Loucy (cell line): ENCODE measurements at regions not wholly inside any gene's neighbourhood (a gene's known extent, or its start where the extent isn't known, plus 50 kb on each side); places are given as distances from the start of the nearest gene placed in this dataset.

Source experiments
- H2AFZ ChIP-seq: fragments of 200-600 bp; sonication (generic); 2 replicates; pipeline ENCODE4 v1.6.0; 2016; ENCODE audit warnings: antibody characterized with exemption, mild to moderate bottlenecking, low read length, moderate library complexity
- H3F3A ChIP-seq: fragments of 200-600 bp; 2 replicates; pipeline ENCODE4 v1.6.0; 2016; ENCODE audit warnings: antibody characterized with exemption, low read depth, mild to moderate bottlenecking
- H3K27me3 ChIP-seq: fragments of 200-600 bp; sonication (generic); 2 replicates; pipeline ENCODE4 v1.6.1; 2014; ENCODE audit warnings: low read length, mild to moderate bottlenecking; ENCODE audit not compliant: insufficient read depth, poor library complexity, severe bottlenecking
- H3K36me3 ChIP-seq: fragments of 200-600 bp; sonication (generic); 2 replicates; pipeline ENCODE4 v1.6.1; 2016; ENCODE audit warnings: low read length; ENCODE audit not compliant: insufficient read depth
- H3K4me1 ChIP-seq: fragments of 200-600 bp; sonication (generic); 2 replicates; pipeline ENCODE4 v1.5.1; 2014; ENCODE audit warnings: low read length, mild to moderate bottlenecking; ENCODE audit not compliant: insufficient read depth, poor library complexity, severe bottlenecking
- H3K4me2 ChIP-seq: fragments of 200-600 bp; sonication (generic); 2 replicates; pipeline ENCODE4 v1.6.0; 2014; ENCODE audit warnings: antibody characterized with exemption, low read length, low read depth, mild to moderate bottlenecking; ENCODE audit not compliant: poor library complexity, severe bottlenecking
- H3K4me3 ChIP-seq: fragments of 200-600 bp; sonication (generic); 2 replicates; pipeline ENCODE4 v1.5.1; 2014; ENCODE audit warnings: low read length, mild to moderate bottlenecking, mixed read lengths; ENCODE audit not compliant: poor library complexity, severe bottlenecking
- H3K79me2 ChIP-seq: fragments of 200-600 bp; sonication (generic); 2 replicates; pipeline ENCODE4 v1.6.1; 2014; ENCODE audit warnings: low read length; ENCODE audit not compliant: insufficient read depth
- H3K9ac ChIP-seq: fragments of 200-600 bp; sonication (generic); 2 replicates; pipeline ENCODE4 v1.6.0; 2014; ENCODE audit warnings: mild to moderate bottlenecking, low read depth, low read length, moderate library complexity; ENCODE audit not compliant: poor library complexity, severe bottlenecking
- H3K9me2 ChIP-seq: fragments of 200-600 bp; sonication (generic); replicated peaks from 2 replicates; pipeline ENCODE4 v1.6.1; 2016; ENCODE audit warnings: low read depth, low read length, mixed read lengths
- H3K9me3 ChIP-seq: fragments of 200-600 bp; sonication (generic); 2 replicates; pipeline ENCODE4 v1.6.1; 2014; ENCODE audit warnings: mild to moderate bottlenecking, antibody characterized with exemption, low read length, low read depth; ENCODE audit not compliant: insufficient read depth
- H4K20me1 ChIP-seq: fragments of 200-600 bp; sonication (generic); 2 replicates; pipeline ENCODE4 v1.6.0; 2014; ENCODE audit warnings: antibody characterized with exemption, low read length, mild to moderate bottlenecking; ENCODE audit not compliant: insufficient read depth, poor library complexity, severe bottlenecking
- EZH2phosphoT487 ChIP-seq: fragments of 200-600 bp; IDR thresholded peaks from 2 replicates; pipeline ENCODE4 v1.6.1; 2018; ENCODE audit warnings: antibody characterized with exemption, mild to moderate bottlenecking, moderate library complexity, borderline replicate concordance
- TF ChIP-seq, protein P1 (sequence below): fragments of 200-600 bp; sonication (generic); conservative IDR thresholded peaks from 2 replicates; pipeline ENCODE4 v1.5.1; 2014; ENCODE audit warnings: mild to moderate bottlenecking, antibody characterized with exemption, low read length

- no peaks in the 10 kb centered on the region for H3F3A ChIP-seq
- no peak overlapping the region for H3K9ac ChIP-seq
- no peaks in the 10 kb centered on the region for H3K9me2 ChIP-seq
- TF ChIP-seq, protein P1, sequence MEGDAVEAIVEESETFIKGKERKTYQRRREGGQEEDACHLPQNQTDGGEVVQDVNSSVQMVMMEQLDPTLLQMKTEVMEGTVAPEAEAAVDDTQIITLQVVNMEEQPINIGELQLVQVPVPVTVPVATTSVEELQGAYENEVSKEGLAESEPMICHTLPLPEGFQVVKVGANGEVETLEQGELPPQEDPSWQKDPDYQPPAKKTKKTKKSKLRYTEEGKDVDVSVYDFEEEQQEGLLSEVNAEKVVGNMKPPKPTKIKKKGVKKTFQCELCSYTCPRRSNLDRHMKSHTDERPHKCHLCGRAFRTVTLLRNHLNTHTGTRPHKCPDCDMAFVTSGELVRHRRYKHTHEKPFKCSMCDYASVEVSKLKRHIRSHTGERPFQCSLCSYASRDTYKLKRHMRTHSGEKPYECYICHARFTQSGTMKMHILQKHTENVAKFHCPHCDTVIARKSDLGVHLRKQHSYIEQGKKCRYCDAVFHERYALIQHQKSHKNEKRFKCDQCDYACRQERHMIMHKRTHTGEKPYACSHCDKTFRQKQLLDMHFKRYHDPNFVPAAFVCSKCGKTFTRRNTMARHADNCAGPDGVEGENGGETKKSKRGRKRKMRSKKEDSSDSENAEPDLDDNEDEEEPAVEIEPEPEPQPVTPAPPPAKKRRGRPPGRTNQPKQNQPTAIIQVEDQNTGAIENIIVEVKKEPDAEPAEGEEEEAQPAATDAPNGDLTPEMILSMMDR = no peak
- TF ChIP-seq EZH2phosphoT487 = no peak
- H3K4me2 ChIP-seq = no peak overlapping the region
- H3K27me3 ChIP-seq = no peaks in the 10 kb centered on the region
- no peaks in the 10 kb centered on the region for H3K79me2 ChIP-seq
- no peaks in the 10 kb centered on the region for H3K9me3 ChIP-seq
- H3K36me3 ChIP-seq = no peaks in the 10 kb centered on the region
- no peak overlapping the region for H3K4me3 ChIP-seq
- no peak overlapping the region for H2AFZ ChIP-seq
- no peaks in the 10 kb centered on the region for H3K4me1 ChIP-seq
- H4K20me1 ChIP-seq = no peaks in the 10 kb centered on the region
These were observed 226.4 kb upstream of the NRXN1 start for GRCh38 chr2:51258301-51258700.

DNA sequence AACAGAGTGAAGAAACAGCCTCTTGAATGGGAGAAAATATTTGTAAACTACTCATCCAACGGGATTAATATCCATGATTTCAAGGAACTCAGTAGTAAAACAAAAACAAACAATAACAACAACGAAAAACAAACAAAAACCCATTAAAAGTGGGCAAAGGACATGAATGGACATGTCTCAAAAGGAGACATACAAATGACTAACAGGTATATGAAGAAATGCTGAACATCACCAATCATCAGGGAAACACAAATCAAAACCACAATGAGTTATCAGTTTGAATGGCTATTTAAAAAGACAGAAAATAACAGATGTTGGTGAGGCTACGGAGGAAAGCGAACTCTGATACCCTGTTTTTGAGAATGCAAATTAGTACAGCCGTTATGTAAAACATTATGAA lies 224.8 kb upstream of the NRXN1 start:
- H3K27me3 ChIP-seq = no peaks in the 10 kb centered on the region
- H4K20me1 ChIP-seq = no peaks in the 10 kb centered on the region
- H3K4me3 ChIP-seq = no peak overlapping the region
- no peaks in the 10 kb centered on the region for H3K9me3 ChIP-seq
- no peak overlapping the region for H3K4me2 ChIP-seq
- no peaks in the 10 kb centered on the region for H3K36me3 ChIP-seq
- no peaks in the 10 kb centered on the region for H3F3A ChIP-seq
- no peak overlapping the region for H2AFZ ChIP-seq
- no peak overlapping the region for H3K9ac ChIP-seq
- no peaks in the 10 kb centered on the region for H3K79me2 ChIP-seq
- TF ChIP-seq, protein P1 = no peak
- H3K9me2 ChIP-seq = no peaks in the 10 kb centered on the region
- no peaks in the 10 kb centered on the region for H3K4me1 ChIP-seq

DNA sequence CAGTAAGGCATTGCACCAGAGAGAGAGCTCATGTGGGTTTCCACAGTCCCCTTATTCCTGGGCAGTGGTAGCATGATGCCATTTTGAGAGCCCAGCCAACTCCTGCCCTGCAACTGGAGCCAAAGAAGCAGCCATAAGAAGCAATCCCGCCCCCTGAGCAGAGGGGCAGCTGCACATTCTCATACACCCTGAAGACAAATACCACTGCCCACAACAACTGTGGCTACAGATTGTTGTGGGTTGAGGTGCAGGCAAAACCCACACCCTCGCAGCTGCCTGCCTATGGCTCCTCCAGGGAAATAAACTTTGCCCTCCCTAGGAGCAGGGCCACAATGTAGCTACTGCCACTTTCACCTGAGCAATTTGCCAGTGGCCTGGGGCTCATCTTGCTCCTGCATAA lies 219.4 kb upstream of the NRXN1 start:
- Histone ChIP-seq H3K4me2 (no peak overlapping the region), H3K9ac (no peak overlapping the region), H3F3A (no peaks in the 10 kb centered on the region), H4K20me1 (no peaks in the 10 kb centered on the region), H3K79me2 (no peaks in the 10 kb centered on the region), H2AFZ (no peak overlapping the region), H3K27me3 (no peaks in the 10 kb centered on the region), H3K4me1 (no peaks in the 10 kb centered on the region), H3K4me3 (no peak overlapping the region), H3K9me2 (no peaks in the 10 kb centered on the region), H3K9me3 (no peaks in the 10 kb centered on the region), H3K36me3 (no peaks in the 10 kb centered on the region)
- TF ChIP-seq EZH2phosphoT487 = no peak
- TF ChIP-seq, protein P1 = no peak
